KMS-11 (cell line): ENCODE measurements at regions not wholly inside any gene's neighbourhood (a gene's known extent, or its start where the extent isn't known, plus 50 kb on each side); places are given as distances from the start of the nearest gene placed in this dataset.

ENCODE experiments used
- H2AFZ ChIP-seq: fragments of 200-600 bp; sonication (generic); 2 replicates; pipeline ENCODE4 v1.6.1; 2016; ENCODE audit warnings: antibody characterized with exemption, mixed run types, low read depth
- H3K27ac ChIP-seq: fragments of 200-600 bp; sonication (generic); 2 replicates; pipeline ENCODE4 v1.6.1; 2016; ENCODE audit warnings: mild to moderate bottlenecking, mixed run types
- H3K27me3 ChIP-seq: fragments of 200-600 bp; sonication (generic); 2 replicates; pipeline ENCODE4 v1.6.1; 2017; ENCODE audit warnings: mild to moderate bottlenecking, low read depth, mixed run types, moderate library complexity; ENCODE audit not compliant: insufficient read depth
- H3K36me3 ChIP-seq: fragments of 200-600 bp; sonication (generic); 2 replicates; pipeline ENCODE4 v1.6.1; 2017; ENCODE audit warnings: mild to moderate bottlenecking, mixed run types; ENCODE audit not compliant: insufficient read depth
- H3K4me1 ChIP-seq: fragments of 200-600 bp; sonication (generic); 2 replicates; pipeline ENCODE4 v1.6.1; 2016; ENCODE audit warnings: mild to moderate bottlenecking, low read depth, mixed run types; ENCODE audit not compliant: poor library complexity, severe bottlenecking
- H3K4me2 ChIP-seq: fragments of 200-600 bp; sonication (generic); 2 replicates; pipeline ENCODE4 v1.7.0; 2016; ENCODE audit warnings: mild to moderate bottlenecking, mixed run types
- H3K4me3 ChIP-seq: fragments of 200-600 bp; sonication (generic); IDR thresholded peaks from 2 replicates; pipeline ENCODE4 v1.6.1; 2017; ENCODE audit warnings: low read depth, low read length, mixed read lengths; ENCODE audit not compliant: insufficient read depth
- H3K79me2 ChIP-seq: fragments of 200-600 bp; sonication (generic); 2 replicates; pipeline ENCODE4 v1.6.1; 2016; ENCODE audit warnings: low read depth, mixed run types; ENCODE audit not compliant: insufficient read depth
- H3K9ac ChIP-seq: fragments of 200-600 bp; sonication (generic); 2 replicates; pipeline ENCODE4 v1.6.1; 2016; ENCODE audit warnings: mild to moderate bottlenecking, mixed run types
- H4K20me1 ChIP-seq: fragments of 200-600 bp; sonication (generic); 2 replicates; pipeline ENCODE4 v1.6.1; 2016; ENCODE audit warnings: mild to moderate bottlenecking, mixed run types; ENCODE audit not compliant: insufficient read depth
- CTCF ChIP-seq: fragments of 200-600 bp; sonication (generic); conservative IDR thresholded peaks from 2 replicates; pipeline ENCODE4 v1.6.1; 2017; ENCODE audit warnings: low read depth, mild to moderate bottlenecking, antibody characterized with exemption, low read length, moderate library complexity, mixed read lengths

GRCh38 chr4:57614257-57614932 lies 504.2 kb upstream of the IGFBP7 start:
- no peaks in the 10 kb centered on the region for H3K27me3 ChIP-seq
- H3K79me2 ChIP-seq, result no peaks in the 10 kb centered on the region
- H2AFZ ChIP-seq, result no peak overlapping the region
- no peak overlapping the region for H3K27ac ChIP-seq
- no peaks in the 10 kb centered on the region for H4K20me1 ChIP-seq
- no peak for TF ChIP-seq CTCF
- H3K4me2 ChIP-seq, result no peak overlapping the region
- H3K36me3 ChIP-seq, result no peaks in the 10 kb centered on the region
- no peaks in the 10 kb centered on the region for H3K4me1 ChIP-seq
- H3K9ac ChIP-seq, result no peak overlapping the region
- no peak overlapping the region for H3K4me3 ChIP-seq

GRCh38 chr4:57612279-57612678 lies 502.1 kb upstream of the IGFBP7 start:
- no peaks in the 10 kb centered on the region for H3K36me3 ChIP-seq
- H3K27me3 ChIP-seq, result no peaks in the 10 kb centered on the region
- H3K79me2 ChIP-seq, result no peaks in the 10 kb centered on the region
- no peaks in the 10 kb centered on the region for H4K20me1 ChIP-seq
- no peak for TF ChIP-seq CTCF
- no peak overlapping the region for H3K4me3 ChIP-seq
- H2AFZ ChIP-seq, result no peak overlapping the region
- no peak overlapping the region for H3K9ac ChIP-seq
- no peak overlapping the region for H3K4me2 ChIP-seq
- no peak overlapping the region for H3K27ac ChIP-seq
- H3K4me1 ChIP-seq, result no peaks in the 10 kb centered on the region

GRCh38 chr4:57607566-57608180 lies 497.5 kb upstream of the IGFBP7 start:
- no peak overlapping the region for H3K4me3 ChIP-seq
- H2AFZ ChIP-seq, result no peak overlapping the region
- no peaks in the 10 kb centered on the region for H3K27me3 ChIP-seq
- H3K9ac ChIP-seq, result no peak overlapping the region
- H3K27ac ChIP-seq, result no peak overlapping the region
- H3K79me2 ChIP-seq, result no peaks in the 10 kb centered on the region
- H4K20me1 ChIP-seq, result no peaks in the 10 kb centered on the region
- TF ChIP-seq CTCF, result no peak
- no peaks in the 10 kb centered on the region for H3K36me3 ChIP-seq
- no peaks in the 10 kb centered on the region for H3K4me1 ChIP-seq
- H3K4me2 ChIP-seq, result no peak overlapping the region

- no peaks in the 10 kb centered on the region for H3K4me1 ChIP-seq
- no peaks in the 10 kb centered on the region for H4K20me1 ChIP-seq
- no peak overlapping the region for H3K27ac ChIP-seq
- no peak overlapping the region for H3K4me2 ChIP-seq
- H2AFZ ChIP-seq, result no peak overlapping the region
- H3K9ac ChIP-seq, result no peak overlapping the region
- H3K27me3 ChIP-seq, result no peaks in the 10 kb centered on the region
- no peak for TF ChIP-seq CTCF
- H3K79me2 ChIP-seq, result no peaks in the 10 kb centered on the region
- no peaks in the 10 kb centered on the region for H3K36me3 ChIP-seq
- H3K4me3 ChIP-seq, result no peak overlapping the region
Measured at GRCh38 chr4:57605376-57605775, 495.2 kb upstream of the IGFBP7 start.
